A549 (cell line): ENCODE measurements at regions not wholly inside any gene's neighbourhood (a gene's known extent, or its start where the extent isn't known, plus 50 kb on each side); places are given as distances from the start of the nearest gene placed in this dataset.

ENCODE experiments used
- CHD4 ChIP-seq: fragments of 200-600 bp; sonication (generic); IDR thresholded peaks from 2 replicates; pipeline ENCODE4 v1.6.1; 2016; ENCODE audit warnings: antibody characterized with exemption, mild to moderate bottlenecking, borderline replicate concordance
- FOSL2 ChIP-seq, 2 experiments: fragments of 450-650 bp in 1 of 2; fragments of >200 bp in 1 of 2; sonication (Bioruptor Twin) in 1 of 2; formaldehyde crosslinking; IDR thresholded peaks; 2 replicates each; pipeline versions ENCODE4 v1.5.0 to v1.6.1; 2016 to 2020; ENCODE audit warnings: mild to moderate bottlenecking in 1 of 2, moderate library complexity in 1 of 2
- HDAC2 ChIP-seq: fragments of 200-600 bp; sonication (generic); IDR thresholded peaks from 2 replicates; pipeline ENCODE4 v1.6.1; 2016
- NR3C1 ChIP-seq: fragments of >200 bp; sonication (Bioruptor Twin); formaldehyde crosslinking; IDR thresholded peaks from 3 replicates; pipeline ENCODE4 v1.6.1; 2017
- SREBF2 ChIP-seq: fragments of 450-650 bp; IDR thresholded peaks from 2 replicates; pipeline ENCODE4 v1.6.1; 2014; ENCODE audit warnings: mild to moderate bottlenecking, moderate library complexity
- TF ChIP-seq, protein P1 (sequence below): fragments of >200 bp; sonication (Bioruptor Twin); formaldehyde crosslinking; IDR thresholded peaks from 3 replicates; pipeline ENCODE4 v1.5.1; 2016

DNA sequence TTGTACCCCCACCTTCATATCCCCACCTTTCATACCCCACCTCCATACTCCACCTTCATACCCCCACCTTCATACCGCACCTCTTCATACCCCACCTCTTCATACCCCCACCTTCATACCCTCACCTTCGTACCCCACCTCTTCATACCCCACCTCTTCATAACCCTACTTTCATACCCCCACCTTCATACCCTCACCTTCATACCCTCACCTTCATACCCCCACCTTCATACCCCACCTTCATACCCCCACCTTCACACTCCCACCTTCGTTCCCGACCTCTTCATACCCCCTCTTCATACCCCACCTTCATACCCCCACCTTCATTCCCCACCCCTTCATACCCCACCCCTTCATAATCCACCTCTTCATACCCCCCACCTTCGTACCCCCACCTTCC, 92.9 kb upstream of the NAA20 start:
- TF ChIP-seq, protein P1, sequence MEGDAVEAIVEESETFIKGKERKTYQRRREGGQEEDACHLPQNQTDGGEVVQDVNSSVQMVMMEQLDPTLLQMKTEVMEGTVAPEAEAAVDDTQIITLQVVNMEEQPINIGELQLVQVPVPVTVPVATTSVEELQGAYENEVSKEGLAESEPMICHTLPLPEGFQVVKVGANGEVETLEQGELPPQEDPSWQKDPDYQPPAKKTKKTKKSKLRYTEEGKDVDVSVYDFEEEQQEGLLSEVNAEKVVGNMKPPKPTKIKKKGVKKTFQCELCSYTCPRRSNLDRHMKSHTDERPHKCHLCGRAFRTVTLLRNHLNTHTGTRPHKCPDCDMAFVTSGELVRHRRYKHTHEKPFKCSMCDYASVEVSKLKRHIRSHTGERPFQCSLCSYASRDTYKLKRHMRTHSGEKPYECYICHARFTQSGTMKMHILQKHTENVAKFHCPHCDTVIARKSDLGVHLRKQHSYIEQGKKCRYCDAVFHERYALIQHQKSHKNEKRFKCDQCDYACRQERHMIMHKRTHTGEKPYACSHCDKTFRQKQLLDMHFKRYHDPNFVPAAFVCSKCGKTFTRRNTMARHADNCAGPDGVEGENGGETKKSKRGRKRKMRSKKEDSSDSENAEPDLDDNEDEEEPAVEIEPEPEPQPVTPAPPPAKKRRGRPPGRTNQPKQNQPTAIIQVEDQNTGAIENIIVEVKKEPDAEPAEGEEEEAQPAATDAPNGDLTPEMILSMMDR = no peak
- TF ChIP-seq FOSL2 (IDR thresholded peaks at IDR 0.05) (no peak), FOSL2 (CRISPR knock-in tag; IDR thresholded peaks at IDR 0.05) (no peak), HDAC2 (no peak), SREBF2 (no peak), CHD4 (no peak), NR3C1 (no peak)
